Kasumi-1 (cell line): ENCODE measurements at regions not wholly inside any gene's neighbourhood (a gene's known extent, or its start where the extent isn't known, plus 50 kb on each side); places are given as distances from the start of the nearest gene placed in this dataset.

Experiments used
- DNase-seq, 2 experiments: peaks; one replicate each; lab custom pipeline; 2025; lab: John Stamatoyannopoulos, UW

GRCh38 chr12:65517656-65518210 lies 239.2 kb downstream of the MSRB3 start:
- no peak for DNase-seq

- DNase-seq: no peak
These were observed 240.3 kb downstream of the MSRB3 start for GRCh38 chr12:65518771-65519170.

GRCh38 chr12:65520658-65521057 lies 242.2 kb downstream of the MSRB3 start:
- no peak for DNase-seq

- DNase-seq: no peak
These were observed 244.7 kb downstream of the MSRB3 start for GRCh38 chr12:65522956-65523860.

- no peak for DNase-seq
These were observed 246.2 kb downstream of the MSRB3 start for GRCh38 chr12:65524666-65525065.

- DNase-seq: no peak
These were observed 247.1 kb downstream of the MSRB3 start for GRCh38 chr12:65525491-65526141.

- DNase-seq: no peak
These were observed 247.8 kb downstream of the MSRB3 start for GRCh38 chr12:65526311-65526710.

GRCh38 chr12:65528127-65528526 lies 249.6 kb downstream of the MSRB3 start:
- no peak for DNase-seq

- no peak for DNase-seq
These were observed 250.6 kb downstream of the MSRB3 start for GRCh38 chr12:65529106-65529505.

- no peak for DNase-seq
These were observed 251.4 kb downstream of the MSRB3 start for GRCh38 chr12:65529771-65530435.

- no peak for DNase-seq
These were observed 253.7 kb downstream of the MSRB3 start for GRCh38 chr12:65532162-65532561.

- no peak for DNase-seq
These were observed 254.3 kb downstream of the MSRB3 start for GRCh38 chr12:65532764-65533163.

GRCh38 chr12:65533177-65533883 lies 254.8 kb downstream of the MSRB3 start:
- peak in 1 of 2 experiments; percentile 6 for DNase-seq

GRCh38 chr12:65534238-65534841 lies 255.9 kb downstream of the MSRB3 start:
- DNase-seq: no peak

- DNase-seq: no peak
These were observed 257.5 kb downstream of the MSRB3 start for GRCh38 chr12:65535946-65536345.

GRCh38 chr12:65536351-65536750 lies 257.9 kb downstream of the MSRB3 start:
- no peak for DNase-seq

GRCh38 chr12:65536876-65537681 lies 258.6 kb downstream of the MSRB3 start:
- DNase-seq: no peak

GRCh38 chr12:65537978-65538377 lies 259.5 kb downstream of the MSRB3 start:
- DNase-seq: no peak

- DNase-seq: no peak
These were observed 260.5 kb downstream of the MSRB3 start for GRCh38 chr12:65539023-65539422.

GRCh38 chr12:65540140-65540539 lies 261.7 kb downstream of the MSRB3 start:
- peak in 1 of 2 experiments; percentile 31 for DNase-seq

- no peak for DNase-seq
These were observed 268.0 kb downstream of the MSRB3 start for GRCh38 chr12:65546528-65546927.
